Middle frontal gyrus (tissue), 1 donor: ENCODE measurements at regions not wholly inside any gene's neighbourhood (a gene's known extent, or its start where the extent isn't known, plus 50 kb on each side); places are given as distances from the start of the nearest gene placed in this dataset.

Experiments
- DNase-seq: peaks from one replicate; pipeline ENCODE4 v3.0.0-alpha.2; 2015; ENCODE audit warnings: low spot score; ENCODE audit errors: extremely low spot score

DNA sequence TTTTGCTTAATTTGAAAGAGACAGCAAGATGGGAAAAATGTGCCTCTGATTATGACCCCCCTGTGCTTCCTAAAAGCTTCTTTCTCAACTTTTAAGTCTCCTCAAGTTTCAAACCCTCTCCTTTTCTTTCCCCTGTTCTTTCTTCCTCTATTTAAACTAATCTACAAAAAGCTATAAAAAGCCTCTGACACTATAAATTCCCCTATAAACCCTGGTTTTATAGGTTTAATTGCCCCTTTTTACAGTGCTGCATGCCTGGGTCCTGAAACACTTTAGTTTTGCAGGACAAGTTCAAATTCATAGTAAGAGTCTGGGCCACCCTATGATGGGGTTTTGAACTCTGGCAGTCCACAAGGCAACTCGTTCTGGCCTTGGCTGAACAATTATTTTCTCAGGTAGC is 510.9 kb upstream of the TBX3 start:
- no peak for DNase-seq

DNA sequence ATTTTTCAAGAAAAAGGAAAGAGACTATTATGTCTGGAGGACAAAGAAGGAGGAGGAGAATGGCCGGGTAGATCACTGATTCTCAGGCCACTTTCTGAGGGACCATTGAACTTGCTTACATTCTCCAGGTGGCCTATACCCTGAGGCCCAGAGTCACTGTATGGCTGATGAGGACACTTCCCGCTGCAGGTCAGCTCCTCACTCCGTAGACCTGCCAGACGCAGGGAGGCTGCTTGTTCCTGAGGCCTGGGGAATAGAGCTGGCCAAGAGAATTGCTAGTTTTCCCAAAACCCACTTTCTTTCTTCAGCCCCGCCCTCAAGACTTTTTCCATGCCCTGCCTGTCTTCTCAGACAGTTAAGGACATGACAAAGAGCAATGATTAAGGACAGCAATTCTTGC is 510.5 kb upstream of the TBX3 start:
- no peak for DNase-seq

DNA sequence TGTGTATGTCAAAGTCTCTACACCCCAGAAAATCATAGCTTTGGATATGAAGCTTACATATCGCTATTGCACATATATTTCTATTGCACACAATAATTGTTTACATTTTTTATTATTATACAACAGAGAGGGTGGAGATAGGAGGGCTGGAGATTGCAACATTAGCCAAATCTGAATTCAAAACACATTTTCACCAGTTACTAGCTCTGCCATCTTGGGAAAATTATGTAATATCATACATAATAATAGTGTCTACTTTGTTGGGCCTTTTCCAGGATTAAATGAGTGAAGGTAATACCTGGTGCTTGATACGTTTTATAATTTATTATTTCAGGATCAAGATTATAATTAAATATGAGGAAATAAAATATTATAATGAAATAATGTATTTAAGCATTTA is 507.4 kb upstream of the TBX3 start:
- DNase-seq = no peak

DNA sequence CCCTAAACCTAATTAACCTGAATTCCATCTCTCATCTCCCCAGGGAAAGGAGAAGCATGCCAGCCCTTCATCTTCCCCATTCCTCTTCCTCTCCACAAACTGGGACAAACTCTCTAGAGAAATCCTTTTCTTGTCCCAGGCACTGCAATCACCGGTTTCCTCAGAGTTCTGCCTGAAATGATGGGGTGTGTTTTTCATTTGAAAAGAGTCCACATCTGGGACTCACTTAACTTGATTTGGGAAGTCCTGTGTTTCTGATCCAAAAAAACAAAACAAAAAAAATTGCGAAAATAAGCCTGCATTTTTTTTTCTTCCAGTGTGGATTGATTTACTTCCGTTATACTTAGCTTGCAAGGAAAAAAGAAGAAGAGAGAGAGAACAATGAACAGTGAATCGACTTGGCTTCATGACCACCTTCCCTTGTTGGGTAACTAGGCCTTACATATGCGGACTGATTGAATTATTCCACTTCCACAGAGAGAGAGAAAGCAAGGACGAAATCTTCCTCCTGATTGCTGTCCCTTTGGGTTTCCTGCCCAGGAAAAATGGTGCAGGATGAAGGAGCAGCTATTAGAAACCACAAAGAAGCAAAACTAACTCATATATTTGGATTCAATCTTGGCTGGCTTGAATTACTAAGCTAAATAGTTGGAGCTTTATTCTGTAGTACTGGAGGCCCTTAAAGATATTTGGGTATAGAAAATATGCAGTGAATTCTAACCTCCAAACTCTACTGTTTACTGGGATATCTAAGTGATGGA is 506.2 kb upstream of the TBX3 start:
- DNase-seq = no peak

DNA sequence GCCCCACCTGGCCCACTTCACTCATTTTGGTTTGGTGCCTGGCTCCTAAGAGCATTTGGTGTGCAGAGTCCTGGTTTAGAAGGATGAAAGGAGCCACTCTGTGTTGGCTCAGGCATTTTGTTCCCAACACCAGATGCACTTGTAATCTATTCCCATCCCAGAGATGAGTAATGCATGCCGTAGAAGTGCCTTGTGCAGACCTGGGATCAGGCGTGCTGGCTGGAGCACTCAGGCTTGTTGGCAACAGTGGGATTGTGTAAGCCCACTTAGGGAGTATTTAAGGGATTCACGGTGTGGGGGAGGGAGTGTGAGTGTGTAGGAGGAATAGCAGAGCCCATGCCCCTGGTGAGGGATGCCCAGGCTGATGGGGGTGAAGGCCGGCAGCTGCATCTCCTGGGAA is 501.5 kb upstream of the TBX3 start:
- peak; percentile 5 for DNase-seq

DNA sequence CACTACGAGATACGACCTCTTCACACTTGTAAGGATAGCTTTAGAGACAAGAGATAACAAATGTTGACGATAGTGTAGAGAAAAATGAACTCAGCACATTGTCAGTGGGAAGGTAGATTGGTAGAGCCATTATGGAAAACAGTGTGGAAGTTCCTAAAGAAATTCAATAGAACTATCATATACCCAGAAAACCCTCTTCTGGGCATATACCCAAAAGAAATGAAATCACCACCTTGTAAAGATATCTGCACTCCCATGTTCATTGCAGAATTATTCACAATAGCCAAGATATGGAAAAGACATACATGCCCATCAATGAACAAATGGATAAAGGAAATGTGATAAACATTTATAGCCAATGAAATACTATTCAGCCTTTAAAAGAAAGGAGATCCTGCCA is 499.8 kb upstream of the TBX3 start:
- DNase-seq = no peak

DNA sequence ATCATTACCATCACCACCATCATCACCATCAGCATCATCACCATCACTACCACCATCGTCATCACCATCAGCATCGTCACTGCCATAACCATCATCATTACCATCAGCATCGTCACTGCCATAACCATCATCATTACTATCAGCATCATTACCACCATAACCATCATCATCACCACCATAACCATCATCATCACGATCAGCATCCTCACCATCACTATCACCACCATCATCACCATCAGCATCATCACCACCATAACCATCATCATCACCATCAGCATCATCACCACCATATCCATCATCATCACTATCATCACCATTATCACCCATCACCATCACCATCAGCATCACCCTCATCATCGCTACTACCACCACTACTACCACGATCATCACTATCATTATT is 493.9 kb upstream of the TBX3 start:
- no peak for DNase-seq

DNA sequence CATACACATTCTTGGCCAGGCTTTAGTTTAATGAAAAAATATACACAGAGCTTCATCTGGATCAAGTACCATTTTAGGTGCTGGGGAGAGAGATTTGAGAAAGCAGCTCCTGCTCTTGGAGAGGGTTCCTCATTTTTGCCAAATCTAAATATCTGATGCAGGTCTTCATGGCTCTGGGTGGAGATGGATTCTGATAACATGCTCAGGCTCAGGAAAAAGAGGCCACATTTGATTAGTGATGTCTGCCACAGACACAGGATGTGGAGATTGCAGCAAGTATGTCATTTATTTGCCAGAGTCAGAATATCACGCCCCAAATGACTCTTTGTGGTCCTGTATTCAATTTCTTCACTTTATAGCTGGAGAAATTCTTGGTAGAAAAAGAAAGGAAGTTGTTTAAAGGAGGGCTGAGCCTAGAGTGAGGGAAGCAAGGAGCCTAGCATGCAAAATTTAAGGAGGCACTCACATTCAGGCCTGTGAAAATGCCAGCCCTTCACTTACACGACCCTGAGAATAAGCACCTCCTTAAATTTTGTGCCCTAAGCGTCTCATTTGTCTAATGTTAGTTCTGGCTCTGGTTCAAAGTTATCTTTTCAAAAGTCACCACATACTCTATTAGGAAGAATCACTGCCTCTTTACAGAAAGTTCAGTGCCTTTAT is 492.9 kb upstream of the TBX3 start:
- no peak for DNase-seq

DNA sequence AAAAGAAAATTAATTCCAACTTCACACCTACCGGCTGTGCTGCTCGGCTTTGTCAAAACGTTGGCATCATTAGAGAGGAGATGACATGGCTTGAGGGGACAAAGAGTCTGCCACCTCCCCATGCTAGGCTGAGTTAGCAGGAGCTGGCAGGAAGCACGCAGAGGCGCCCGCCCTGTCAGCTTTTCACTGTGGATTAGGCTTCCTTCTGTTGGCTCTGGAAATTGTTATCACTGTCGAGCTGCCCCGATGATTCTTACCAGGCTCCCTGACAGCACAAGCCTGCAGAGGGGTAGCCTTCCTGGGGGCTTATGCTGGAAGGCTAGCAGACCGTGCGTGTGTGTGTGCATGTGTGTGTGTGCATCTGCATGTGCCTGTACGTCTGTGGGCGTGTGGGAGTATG is 490.9 kb upstream of the TBX3 start:
- no peak for DNase-seq

DNA sequence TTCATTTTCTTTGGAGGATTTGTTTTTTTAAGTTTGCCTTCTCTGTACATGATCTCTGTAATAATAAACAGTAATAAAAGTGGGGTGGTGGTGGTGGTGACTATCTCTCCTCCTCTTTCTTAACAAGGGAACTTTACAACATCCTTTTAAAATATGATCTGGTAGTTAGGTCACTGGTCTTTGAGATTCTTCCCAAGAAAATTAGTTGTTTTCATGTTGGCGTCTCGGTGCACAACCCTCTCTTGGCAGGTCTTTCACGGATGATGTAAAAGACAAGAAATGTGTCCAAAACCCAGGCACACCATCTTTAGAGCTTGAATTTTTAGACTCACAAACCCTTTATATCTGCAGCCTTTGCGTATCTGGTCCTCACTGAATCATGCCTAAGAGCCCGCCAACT is 488.5 kb upstream of the TBX3 start:
- DNase-seq = no peak

DNA sequence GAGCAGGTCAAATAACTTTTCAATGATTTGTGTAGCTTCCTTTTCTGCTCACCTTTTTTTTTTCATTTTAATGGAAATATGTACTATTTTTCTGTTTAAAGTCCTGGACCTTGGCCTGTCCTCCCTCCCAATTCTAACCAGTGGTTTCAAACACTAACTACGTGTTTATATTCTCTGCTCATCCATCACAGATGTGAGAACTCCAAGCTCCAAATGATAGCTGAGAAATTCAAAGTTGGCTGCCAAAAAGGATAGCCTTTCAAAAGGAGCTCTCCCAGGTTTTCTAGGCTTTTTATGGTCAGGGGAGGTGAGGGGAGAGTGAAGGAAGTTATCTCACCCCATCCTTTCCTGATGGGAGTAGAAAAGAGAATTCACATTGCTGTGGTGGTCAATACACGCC is 486.0 kb upstream of the TBX3 start:
- no peak for DNase-seq

DNA sequence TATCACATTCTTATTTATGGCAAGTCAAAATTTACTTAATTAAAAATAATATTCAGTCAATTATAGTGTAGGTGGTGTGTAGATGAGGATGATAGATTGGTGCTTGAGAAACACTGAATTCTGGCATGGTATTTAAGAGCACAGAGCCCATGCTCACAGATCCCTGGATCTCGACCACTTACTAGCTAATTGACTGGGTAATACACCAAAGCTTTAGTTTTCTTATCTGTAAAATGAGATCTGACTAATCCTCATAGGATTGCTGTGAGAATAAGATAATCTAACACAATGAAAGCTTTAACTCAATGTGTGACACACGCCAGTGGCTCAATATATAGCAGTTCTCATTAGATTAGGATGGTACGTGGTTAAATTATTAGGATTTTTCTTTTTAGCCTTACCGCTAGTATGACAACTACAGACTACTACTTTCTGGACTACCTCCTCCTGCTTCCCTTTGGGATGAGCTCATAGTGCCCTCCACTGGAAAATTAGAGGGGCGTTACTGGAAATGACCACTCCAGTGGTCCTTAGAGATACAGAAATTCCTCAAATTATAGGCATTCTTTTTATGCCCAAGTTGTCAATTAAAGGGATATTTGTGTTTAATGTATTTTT is 482.8 kb upstream of the TBX3 start:
- no peak for DNase-seq

DNA sequence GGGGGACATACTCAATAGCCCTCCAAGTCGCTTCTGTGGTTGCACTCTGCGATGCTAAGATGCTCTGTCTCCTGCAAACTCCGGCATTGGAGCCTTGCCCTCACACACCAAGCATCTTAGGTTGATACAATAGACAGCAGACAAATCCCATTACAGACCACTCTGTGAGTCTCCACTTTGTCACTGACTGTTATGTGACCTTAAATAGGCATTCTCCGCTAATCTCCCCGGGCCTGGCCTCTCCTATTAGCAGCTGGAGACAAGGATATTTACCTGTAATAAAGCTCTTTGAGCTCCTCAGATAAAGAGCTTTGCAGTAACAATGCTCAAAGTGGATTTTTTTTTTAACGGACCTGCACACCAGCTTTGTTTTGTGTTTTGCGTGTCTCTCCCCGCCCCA is 479.7 kb upstream of the TBX3 start:
- no peak for DNase-seq

DNA sequence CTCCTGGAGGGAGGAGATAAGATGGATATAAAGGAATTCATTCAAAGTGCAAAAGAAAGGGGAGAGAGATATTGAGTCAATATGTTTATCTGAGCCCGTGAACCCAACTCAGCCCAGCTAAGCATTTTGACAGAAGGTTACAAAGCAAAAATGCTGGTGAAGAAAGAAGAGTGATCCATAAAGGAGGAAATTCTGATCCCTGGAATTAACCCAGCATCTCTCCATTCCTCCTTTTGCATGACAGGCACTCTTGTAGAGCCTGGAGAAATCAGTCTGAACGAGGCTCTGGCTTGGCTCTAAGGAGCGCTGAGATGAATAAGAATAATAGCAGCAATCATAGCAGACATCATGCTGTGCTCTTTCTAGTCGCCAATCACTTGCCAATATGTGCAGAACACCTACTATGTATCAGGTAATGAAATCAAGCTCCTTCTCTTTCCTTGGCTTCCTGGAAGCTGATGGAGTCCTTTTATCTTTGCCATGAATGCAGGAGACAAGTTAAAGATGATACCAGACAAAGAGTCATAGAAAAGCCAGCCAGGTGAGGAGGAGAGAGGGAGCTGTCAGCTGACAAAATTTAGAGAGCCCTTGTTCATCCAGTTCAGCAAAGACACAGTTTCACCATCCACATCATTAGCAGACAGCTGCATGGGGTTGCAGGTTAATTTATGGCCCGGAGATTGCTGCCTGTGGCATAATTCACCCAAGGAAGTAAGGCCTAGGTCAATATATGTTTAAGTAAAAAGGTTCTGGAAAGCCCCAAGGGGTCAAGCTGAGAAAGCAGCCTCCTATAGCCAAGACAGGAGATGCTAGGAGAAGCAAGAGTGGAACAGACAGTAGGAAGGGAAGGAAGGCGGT is 476.5 kb upstream of the TBX3 start:
- DNase-seq = no peak

DNA sequence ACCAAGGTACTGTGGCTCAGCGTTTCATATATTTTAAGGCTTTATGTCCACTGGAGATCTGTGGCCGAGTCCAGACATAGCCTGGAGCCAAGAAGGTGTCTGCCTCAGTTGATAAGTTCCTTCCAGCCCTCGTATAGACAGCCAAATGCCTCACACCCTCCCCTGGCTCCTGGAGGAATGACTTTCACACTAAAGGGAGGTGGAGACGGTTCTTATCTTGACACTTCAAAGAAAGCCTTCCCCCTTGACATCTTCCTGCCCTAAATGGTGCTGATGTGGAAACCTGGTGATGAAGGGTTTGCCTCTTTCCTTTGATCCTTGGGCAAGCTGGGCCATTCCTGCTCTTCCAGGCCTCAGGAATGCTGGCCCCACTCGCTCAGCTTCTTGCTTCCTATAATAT is 474.8 kb upstream of the TBX3 start:
- no peak for DNase-seq

DNA sequence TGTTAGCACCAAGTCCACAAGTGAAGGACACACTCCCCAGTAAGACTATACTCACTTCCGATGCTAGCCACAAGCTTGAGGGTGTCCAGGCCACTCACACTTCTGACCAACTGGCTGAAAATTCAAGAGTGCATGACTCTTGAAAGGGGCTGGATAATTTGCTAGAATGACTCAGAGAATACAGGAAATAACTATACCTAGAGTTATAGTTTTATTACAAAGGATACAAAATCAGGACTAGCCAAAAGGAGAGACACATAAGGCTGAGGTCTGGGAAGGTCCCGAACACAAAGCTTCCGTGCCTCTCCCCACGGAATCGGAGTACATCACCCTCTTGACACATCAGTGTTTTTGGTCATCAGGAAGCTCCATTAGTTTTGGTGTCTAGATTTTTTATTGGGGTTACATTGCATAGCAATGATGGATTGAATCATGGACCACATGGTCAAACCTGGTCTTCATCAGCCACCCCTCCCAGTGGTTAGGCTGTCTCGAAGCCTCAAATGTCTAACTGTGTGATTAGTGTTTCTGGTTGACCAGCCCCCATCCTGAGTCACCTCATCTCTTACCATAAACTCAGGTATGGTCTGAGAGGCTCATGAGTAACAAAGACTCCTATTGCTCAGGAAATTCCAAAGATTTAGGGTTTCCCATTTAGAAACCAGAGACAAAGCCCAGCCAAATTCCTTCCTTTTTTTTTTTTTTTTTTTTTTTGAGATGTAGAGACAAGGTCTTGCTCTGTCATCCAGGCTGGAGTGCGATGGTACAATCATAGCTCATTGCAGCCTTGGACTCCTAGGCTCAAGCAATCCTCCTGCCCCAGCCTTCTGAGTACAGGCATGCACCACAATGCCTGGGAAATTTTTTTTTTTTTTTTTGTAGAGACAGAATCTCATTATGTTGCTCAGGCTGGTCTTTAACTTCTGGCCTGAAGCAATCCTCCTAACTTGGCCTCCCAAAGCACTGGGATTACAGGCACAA is 472.0 kb upstream of the TBX3 start:
- DNase-seq = no peak

DNA sequence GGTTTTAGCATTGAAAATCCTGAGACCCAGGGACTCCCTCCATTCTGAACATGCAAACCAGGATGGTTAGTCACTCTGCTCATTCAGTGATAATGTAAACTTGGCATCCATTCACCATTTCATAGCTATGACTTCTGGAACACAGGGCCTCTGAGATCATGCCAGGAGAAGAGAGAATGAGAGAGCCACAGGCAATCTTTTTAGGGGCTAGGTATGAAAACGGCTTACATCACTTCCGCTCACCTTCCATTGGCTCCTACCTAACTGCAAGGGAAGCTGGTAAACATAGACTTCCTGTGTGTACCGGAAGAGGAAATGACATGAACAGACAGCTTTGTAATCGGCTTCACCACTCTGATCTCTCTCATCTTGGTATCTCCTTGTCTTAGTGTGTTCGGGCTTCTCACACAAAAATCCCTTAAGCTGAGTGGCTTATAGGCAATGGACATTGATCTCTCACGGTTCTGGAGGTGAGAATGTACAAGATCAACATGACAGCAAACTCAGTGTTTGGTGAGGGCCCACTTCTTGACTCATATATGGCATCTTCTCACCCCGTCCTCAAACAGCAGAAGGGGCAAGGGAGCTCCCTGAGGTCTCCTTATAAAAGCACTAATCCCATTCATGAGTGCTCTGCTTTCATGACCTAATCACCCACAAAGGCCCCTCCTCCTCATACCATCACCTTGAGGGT is 465.9 kb upstream of the TBX3 start:
- DNase-seq = no peak

DNA sequence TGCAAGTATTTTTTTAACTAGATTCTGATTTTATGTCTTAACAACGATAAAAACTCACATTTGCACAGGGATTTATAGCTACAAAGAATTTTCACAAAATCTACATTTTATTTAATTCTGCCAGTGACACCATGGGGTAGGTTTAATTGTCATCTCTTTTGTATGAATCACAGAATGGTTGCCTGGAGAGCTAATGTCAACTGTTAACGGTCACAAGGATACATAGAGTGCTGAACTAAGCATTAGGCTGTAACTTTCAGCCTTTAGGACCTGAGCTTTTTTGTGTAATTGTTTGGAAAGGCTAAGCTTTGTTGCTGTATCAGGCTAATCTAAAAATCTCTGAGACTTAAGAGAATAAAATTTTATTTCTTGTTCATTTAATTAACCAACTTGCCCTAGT is 465.3 kb upstream of the TBX3 start:
- DNase-seq = no peak

DNA sequence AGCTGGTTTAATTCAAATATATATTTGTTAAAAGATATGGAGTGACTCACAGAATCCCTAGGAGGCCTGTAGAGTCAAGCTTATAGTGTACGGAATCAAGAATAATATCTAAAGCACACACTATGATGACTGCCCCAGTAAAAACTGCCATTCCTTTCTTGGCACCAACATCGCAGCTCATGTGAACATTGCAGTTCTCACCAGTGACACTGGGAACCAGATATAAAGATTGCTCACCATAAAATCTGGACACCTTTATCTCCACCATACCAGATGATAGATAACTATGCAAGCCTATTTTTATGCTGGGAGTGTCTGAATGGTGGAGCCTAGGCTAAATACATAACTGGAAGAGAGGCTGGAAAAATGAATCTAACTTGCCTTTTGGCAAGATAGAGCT is 463.9 kb upstream of the TBX3 start:
- DNase-seq = no peak

DNA sequence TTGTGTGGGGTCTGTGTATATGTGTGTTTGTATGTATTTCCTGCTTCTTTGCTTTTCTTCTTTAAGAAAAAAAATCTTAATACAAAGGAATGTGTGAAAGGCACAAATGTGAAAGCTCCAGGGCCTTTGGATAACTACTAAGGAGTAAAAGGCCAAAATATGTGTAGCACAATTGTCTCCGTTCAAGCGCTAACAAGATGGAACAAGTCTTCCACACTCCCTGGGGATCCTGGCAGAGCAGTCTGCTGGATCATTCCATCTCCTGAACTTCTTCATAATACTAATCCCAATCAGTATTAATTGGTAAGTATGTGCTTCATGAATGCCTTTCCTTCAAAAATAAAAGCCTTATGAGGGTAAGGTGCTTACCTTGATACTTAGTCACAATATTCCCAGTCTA is 462.5 kb upstream of the TBX3 start:
- no peak for DNase-seq
